GM21367 (cell line): ENCODE measurements at regions not wholly inside any gene's neighbourhood (a gene's known extent, or its start where the extent isn't known, plus 50 kb on each side); places are given as distances from the start of the nearest gene placed in this dataset.

Experiments
- ATAC-seq: cut with Tn5 transposase; IDR thresholded peaks from one replicate; pipeline ENCODE4 v1.9.1; 2021; ENCODE audit not compliant: unreplicated experiment

DNA sequence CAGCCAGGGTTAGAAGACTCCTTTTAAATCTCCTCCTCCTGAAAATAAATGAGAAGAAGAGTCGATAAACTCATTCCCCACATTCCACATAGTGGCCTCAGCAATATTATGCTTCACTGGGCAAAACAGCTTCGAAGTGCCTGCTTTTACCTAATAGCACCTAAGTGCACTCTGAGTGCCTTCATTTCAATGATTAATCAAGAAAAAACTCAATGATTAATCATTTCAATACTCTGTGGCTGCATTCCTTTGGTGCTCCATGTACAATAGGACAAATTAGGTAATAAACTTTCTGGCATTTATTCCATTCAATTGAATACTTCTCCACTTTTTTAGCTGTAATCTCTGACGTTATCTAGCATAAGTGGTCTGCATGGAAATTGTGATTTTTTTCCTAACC is 174.6 kb downstream of the CCDC71L start:
- ATAC-seq = no peak

DNA sequence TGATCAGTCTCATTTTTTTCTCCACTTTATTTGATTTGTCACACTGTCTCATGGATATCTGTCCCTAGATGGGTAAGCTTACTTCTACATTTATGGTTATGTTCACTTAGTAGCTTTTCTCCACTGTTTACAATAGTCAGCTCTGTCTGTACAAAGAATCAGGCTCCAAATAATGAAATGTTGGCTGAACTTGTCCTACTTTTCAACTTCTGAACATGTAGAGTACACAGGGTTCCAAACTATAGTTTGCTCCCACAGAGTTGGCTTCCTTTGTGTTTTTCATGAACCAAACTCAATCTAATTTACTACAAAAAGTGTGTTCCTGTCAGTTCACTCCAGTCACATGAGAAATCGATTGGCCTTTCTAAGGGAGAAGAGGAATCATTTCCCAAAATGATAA is 175.0 kb downstream of the CCDC71L start:
- no peak for ATAC-seq

DNA sequence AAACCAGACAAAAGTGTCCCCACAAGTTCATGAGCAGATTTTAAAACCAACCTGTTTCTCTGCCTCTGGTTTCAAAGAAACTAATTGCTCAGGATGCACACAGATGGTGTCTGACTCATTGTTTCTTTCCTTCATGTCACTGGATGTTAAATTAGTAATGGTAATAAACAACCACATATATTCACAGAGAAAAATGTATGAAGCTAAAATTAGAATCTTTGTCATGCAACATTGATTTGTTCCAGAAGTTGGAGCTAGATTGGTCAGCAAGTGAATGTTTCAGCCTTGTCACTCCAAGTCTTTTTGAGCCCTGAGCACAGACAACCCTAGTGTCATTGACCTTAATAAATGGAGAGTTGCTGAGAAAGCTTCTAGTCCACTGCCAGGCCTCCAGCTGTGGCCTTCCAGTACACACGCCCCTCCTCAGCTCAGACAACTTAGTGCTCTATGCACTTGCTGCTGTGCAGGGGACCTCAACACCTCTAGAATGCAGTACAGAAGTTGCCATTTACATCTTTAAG is 175.9 kb downstream of the CCDC71L start:
- no peak for ATAC-seq

DNA sequence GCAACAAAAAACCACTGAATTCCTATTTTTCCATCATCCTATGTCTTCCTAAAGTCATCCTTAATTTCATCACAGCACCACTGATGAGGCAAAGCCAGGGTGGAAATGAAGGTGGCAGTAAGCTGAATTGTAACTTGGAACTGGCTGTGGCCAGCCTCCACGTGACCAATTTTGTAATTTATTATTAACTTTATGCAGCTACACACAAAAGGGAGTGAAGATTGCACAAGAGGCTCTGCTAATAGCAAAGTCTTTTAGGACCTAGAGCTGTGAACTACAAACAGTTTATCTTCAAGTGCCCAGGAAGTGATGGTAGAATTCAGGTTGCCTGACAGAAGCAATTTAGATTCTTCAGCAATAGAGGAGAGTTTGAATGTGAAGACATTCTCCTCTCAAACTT is 176.4 kb downstream of the CCDC71L start:
- no peak for ATAC-seq

DNA sequence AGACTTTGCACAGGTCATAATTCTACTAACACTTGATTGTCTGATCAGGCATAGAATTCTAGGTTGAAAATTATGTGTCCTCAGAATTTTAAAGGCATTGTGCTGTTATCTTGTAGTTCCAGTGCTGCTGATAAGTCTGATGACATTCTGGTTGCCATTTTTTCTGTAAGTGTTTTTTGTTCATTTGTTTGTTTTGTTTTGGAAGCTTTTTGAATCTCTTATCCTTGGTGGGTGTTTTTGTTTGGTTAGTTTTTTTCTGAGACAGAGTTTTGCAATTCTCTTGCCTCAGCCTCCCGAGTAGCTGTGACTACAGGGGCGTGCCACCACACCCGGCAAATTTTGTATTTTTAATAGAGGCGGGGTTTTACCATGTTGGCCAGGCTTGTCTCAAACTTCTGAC is 178.9 kb downstream of the CCDC71L start:
- ATAC-seq = no peak

DNA sequence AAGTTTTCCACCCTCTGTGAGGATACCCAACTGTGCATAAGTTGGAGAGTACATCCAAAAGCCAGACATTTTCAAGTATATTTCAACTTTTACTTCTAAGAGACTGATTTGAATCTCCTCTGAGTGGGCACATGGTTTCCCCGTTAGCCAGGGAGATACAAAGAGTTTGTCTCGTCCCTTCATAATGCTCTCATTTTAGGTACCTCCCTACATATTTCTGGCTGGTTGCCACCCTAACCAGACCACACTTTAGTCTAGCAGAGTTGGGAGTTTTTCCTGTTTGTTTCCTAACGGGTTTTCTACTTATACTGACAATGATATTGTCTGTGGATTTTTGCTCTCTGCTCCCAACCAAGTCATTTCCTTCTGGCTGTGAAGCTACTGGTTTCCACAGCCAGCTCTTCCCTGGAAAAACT is 180.3 kb downstream of the CCDC71L start:
- ATAC-seq = no peak

DNA sequence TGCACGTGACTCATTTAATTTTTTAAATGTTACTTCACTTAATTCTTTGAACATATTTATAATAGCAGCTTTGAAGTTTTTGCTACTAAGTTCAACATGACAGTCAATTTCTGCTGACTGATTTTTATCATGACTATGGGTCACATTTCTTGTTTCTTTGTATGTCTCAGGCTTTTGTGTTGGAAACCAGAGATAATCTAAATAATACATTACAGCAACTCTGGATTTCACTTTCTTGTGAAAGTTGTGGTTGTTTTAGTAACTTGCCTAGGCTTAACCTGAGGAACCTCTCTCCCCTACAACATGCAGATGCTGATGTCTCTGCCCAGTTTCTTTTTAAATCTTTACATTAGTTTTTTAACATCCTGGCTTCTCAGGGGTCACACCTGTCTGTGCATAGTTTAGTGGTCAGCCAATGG is 180.8 kb downstream of the CCDC71L start:
- ATAC-seq = peak; percentile 67

DNA sequence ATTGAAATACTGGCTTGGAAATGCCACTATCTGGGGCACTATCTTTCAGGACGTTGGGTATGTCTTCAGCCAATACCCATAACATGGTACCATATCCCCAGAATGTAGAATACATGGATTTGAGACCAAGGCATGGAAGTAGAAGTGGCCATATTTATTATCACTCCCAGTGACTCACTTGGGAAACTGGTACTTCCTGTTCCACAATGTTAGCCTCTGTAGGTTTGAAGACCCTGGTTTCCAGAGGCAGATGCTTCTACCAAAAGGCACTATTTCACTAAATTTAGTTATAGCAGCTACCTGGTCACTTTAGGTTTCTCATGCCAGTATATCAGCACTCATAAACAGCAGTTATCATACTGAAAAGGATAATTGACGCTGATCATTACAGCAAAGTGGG is 184.2 kb downstream of the CCDC71L start:
- no peak for ATAC-seq

DNA sequence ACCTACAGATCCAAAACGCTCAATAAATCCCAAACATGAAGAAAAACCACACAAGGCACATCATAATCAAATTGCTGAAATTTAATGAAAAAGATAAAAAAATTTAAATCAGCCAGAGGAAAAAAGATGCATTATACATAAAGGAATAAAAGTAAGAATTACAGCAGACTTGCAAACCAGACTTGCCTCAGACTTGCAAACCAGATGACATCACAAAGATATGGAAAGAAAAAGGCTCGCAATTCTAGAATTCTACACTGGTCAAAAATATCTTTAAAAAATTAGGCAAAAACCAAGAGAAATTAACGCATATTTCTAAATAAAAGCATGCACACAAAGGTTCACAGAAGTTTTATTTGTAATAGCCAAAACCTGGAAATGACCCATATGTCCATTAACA is 188.0 kb upstream of the NAMPT start:
- no peak for ATAC-seq

DNA sequence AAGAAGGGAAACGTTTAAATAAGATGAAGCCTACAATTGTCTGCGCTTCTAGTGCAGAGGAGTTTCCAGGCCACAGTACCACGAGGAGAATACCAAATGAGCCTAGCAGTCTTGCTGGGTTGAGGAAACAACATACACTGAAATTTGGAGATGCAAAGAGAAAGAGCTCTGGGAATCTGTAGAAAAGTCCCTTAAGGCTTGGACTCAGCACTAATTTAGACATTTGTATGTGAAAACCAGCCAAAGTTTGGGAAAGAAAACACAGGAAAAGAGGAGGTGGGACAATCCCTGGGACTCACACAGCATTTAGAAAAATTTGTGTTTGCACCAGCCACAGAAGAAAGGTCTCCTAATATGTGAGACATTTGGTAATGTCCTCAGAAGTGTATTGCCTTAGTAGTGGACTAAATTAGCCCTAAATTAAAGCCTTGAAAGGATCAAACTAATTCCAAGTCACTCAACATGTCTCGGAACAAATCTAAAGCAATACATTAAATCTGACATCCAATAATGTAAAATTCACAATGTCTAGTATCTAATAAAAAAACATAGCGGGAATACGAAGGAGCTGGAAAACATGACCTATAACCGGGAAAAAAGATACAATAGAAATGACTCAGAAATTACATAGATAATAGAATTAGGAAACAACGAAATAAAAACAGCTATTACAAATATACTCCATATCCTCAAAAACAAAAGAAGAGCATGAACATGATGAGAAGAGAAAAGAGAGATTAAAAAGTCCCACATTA is 187.1 kb upstream of the NAMPT start:
- no peak for ATAC-seq

DNA sequence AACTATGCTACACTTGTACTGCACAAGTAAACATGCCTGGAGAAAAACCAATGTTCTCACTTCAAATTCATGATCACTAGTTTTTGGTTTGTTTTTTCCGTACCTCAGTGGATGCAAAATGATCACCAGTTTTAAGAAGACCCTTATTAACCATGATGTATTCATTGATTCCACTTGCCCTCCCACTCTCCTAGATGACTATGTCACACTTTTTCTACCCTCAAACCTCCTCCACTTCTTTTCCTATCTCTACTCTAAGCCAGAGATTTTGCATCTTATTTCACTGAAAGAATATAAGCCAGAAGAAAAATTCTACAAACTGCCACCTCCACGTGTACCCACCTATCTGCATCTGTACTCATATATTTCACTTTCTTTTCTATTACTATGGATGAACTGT is 186.2 kb upstream of the NAMPT start:
- ATAC-seq = no peak

DNA sequence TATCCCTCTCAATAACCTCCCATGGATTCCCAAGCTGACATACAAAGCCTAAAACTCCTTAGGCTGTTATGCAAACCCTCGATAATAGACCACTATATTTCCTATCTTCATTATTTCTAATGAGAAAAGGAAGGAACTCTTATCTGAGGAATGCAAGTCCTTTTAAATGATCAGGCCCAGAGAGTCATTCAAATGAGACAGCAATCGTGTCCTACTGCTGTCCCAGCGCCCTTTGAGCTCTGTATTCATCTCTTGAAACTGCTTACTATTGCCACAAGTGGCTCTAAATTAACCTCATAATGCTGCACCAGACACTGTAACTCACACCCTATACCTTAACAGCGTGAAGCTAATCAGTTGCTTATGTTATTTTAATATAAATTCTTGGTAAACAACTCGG is 182.1 kb upstream of the NAMPT start:
- ATAC-seq = no peak

DNA sequence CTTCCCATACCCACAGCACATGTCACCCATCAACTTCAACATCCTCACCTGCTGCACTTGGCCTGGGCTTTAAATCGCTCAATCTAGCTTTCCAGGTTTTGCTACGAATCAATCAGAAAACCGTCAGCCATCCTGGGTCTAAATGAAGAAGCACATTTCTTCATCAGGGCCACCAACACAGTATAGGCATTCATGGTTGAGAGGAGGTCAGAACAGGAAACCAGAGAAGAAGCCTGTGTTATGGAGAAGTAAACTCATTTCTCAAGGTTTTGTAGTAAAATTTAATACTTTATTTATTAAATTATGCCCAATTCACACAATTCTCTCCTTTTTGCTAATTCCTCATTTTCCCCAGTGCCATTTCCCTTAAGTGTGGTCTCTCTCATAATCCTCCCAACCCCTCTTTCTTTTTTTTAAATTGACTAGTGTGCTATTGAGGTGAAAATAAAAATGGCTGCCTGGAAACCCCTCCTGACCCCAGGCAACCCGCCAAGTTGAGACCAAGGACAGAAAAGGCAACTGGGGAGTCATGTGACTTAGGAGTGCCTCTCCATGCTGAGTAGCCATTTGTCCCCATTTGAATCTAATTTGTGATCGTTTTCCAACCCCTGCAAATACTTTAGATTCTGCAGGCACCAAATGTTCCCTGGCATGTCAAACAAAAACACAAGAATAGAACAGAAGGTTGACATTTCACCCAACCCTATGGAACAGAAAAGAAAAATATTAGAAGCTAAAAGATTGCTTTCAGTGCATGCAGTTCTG is 181.1 kb upstream of the NAMPT start:
- no peak for ATAC-seq

DNA sequence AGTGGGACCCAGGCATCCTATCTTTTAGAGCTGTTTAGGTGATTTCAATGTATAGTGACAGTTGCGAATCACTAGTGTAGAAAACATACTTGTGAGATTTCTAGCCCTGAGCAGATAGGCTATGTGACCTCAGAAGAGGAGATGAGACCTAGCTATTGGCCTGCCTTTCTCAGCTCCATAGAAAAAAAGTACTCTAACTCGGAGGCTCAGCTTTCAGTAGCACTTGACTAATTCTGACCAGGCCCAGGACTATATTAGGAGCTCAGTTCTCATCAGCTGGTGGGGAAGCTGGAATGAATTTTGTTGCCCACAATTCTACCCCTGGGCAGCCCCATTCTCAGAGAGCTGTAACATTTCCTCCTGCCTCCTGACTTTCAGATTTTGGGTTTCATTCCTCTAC is 179.9 kb upstream of the NAMPT start:
- ATAC-seq = no peak

DNA sequence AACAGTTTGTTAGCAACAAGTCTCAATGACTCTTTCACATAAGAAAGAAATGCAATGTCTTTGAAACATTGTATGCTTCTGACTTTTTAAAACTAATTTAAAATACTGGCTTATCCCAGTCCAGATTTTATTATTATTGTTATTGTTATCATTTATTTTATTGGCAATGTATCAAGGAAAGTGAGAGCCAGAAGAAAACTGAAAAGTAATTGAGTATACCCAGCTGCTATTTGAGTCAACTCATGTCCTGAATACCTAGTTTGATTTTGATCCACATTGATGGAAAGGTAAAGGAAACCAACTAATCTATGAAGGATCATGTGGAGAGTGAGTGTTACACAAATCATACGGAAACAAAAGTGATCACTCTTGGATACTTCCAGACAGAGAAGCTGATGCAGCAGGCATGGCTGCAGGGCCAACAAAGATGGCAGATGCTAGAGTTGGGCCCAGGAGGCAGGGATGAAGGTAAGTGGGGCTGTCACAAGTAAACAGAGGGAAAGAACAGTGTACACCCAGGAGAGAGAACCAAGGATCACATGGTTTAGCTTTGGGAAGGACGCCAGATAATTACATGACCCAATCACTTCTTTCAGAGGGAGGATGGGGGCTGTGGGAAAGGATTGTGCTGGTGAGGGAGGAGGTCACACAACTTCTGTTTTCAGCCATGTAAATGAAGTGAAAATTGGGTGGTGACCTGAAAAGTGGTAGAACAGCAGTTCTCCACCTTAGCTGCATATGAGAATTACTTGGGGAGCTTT is 179.2 kb upstream of the NAMPT start:
- ATAC-seq = no peak

DNA sequence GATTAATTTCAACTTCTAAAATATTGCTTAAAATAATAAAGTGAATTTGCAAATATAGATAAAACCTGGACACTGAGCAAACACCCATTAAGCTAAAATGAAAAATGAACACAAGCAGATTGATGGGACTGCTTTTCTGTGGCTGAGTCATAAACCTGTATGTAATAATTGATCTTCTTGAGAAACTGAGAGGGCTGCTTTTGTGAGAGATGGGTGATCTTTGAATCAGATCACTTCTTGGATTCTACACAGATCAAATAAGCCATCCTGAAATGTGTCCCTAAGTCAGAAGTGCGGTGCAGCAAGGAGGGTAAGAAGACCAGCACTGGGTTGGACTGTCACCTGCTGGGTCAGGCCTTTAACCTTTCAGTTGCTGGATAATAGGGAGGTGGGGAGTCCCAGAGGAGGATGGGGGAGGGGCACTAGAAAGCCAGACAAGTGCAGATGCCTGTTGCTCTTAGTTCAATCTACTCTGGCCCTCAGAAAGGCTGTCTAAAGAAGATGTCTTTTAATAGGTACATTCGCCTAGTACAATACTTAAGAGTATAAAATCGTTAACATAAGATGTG is 178.2 kb upstream of the NAMPT start:
- no peak for ATAC-seq

DNA sequence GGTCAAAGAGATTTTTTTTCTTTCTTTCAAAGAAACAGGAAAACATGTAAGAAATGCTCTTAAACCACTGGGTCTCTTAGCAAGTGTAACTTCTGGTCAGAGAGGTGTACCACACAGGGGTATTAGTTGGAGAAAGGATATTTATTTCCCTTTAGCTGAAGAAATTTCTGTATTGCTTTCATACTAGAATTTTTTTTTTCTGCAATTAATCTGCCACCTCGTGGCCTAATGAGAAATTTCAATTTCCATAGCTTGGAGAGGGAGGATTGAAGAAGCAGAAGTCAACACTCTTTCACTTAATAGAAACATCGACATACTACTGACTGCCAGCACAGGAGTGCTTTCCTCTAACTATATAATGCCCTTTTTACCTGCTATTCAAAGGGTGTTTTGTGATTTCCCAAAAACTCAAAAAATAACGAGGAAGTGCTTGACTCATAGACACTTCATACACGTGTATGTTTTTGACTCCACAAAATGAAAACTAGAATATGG is 177.6 kb upstream of the NAMPT start:
- ATAC-seq = no peak

DNA sequence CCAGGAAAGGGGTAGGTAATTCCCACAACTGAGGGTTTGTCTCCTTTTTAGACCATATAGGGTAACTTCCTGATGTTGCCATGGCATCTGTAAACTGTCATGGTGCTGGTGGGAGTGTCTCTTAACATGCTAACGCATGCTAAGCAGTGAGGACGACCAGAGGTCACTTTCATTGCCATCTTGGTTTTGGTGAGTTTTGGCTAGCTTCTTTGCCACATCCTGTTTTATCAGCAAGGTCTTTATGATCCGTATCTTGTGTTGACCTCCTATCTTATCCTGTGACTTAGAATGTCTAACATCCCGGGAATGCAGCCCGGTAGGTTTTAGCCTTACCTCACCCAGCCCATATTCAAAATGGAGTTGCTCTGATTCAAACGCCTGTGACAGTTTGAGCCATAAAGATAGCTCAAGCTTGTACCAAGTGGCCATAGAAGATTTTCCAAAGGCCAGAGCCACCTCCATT is 176.0 kb upstream of the NAMPT start:
- ATAC-seq = no peak

DNA sequence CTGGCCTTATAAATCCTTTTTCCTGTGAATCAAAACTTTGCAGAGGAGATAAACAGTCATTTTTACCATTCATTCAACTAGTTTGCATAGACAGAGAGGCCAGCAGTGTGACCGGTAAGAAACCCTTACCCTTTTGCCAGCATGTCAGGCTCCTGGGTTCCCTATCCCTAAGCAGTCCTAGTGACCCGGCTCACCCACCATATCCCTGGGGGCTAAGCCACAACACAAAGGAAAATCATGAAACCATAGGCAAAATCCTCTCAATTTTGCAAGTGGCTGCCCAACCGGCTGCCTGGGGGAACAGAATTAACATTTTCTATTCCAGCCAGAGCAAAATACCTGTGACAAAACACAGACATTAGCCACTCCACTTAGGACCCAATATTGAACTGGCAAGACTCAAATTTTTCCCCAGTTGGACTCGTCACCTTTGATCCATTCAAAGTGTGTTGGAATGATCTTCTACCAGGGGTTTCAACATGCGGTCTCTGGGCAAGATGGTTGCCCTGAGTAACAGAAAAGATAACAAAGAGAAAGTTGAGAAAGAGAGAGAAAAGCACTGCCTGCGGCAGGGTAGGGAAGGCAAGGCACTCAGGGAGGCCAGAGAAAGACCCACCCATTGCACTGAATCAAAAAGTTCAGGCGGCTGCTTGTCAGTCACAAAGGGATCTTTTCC is 174.8 kb upstream of the NAMPT start:
- ATAC-seq = no peak

DNA sequence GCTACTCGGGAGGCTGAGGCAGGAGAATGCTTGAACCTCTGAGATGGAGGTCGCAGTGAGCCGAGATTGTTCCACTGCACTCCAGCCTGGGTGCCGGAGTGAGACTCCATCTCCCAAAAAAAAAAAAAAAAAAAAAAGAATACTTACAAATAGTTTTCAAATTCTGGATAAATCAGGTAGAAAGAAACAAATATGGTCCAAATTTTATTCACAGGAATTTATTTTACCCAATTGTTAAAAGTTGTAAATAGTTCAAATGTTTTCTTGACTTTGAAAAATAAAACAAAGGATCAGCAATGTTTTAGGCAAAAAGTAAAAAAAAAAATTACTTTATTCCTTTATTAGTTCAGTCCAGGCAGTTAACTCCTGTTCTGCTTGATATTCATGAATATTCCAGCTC is 172.9 kb upstream of the NAMPT start:
- no peak for ATAC-seq
